ENCODE measurements at regions not wholly inside any gene's neighbourhood (a gene's known extent, or its start where the extent isn't known, plus 50 kb on each side); places are given as distances from the start of the nearest gene placed in this dataset.
A peak's percentile ranks its signal among the peaks of the same experiment; 100 is the strongest.

DNA sequence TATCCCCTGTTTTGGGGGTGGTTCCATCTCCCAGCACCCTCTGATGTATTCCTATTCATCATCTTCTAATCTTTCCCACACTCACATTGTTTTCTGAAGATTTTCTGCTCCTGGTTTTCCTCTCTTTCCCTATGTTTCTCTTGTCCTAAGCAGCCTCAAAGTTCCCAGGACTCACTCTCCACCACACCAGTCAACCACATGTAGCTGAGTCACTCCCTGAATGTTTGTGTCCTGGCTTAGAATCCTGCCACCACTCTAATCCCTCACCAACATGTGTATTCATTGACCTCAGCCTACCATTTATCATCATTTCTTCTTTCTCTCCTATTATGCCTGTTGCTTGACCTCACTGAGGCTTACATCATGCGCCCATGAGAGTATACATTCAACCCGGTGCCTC, 282.4 kb upstream of the ADAMTS16 start:
- Histone ChIP-seq H3K27ac (no peak overlapping the region), H3K9me3 (no peaks in the 10 kb centered on the region), H3K36me3 (no peaks in the 10 kb centered on the region), H3K27me3 (peaks cover 7% of the 10 kb centered on the region), H3K4me1 (no peaks in the 10 kb centered on the region), H3K4me3 (no peak overlapping the region)
- no peak for ATAC-seq
- TF ChIP-seq EP300 (IDR thresholded peaks at IDR 0.05) (no peak), POLR2AphosphoS5 (IDR thresholded peaks at IDR 0.05) (no peak), CTCF (IDR thresholded peaks at IDR 0.05) (no peak), POLR2A (IDR thresholded peaks at IDR 0.05) (no peak)
- WGBS, 2 donors (ENCODE audit: low coverage in 1 of 2): 93 to 100% methylated on average over 2 of the region's 2 CpGs

DNA sequence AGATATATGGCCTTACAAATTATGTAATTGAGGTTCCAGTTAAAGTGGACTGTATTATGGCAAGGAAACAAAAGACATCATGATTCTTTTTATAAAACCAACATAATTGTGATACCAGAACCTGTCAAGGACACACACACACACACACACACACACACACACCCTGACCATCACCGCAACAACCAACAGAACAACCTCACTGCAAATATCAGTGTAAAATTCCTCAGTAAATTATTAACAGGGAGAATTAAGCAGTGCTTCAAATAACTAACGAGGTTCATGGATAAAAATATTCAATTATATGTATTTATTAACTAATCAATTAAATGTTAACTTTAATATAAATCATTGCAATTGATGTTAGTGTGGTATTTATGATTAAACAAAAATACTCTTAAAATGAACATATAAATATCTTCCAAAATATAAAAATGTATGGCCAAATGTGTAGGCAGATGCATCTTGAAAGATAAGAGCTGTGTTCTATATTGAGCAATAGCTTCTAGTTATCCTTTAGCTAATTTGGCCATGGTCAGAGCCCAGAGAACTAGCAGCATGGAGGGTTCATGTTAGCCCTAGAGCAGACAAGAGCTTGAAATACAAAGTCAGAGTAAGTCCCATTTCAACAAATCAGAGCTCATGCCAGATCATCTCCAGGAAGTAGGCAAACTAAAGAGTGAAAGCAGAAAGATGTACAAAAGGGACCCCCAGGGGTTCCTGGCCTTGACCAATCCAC, 280.5 kb upstream of the ADAMTS16 start:
- H3K27ac ChIP-seq: no peak overlapping the region
- WGBS, 2 donors (ENCODE audit: low coverage in 1 of 2): 81 to 92% methylated on average over 2 of the region's 2 CpGs
- ATAC-seq: no peak

DNA sequence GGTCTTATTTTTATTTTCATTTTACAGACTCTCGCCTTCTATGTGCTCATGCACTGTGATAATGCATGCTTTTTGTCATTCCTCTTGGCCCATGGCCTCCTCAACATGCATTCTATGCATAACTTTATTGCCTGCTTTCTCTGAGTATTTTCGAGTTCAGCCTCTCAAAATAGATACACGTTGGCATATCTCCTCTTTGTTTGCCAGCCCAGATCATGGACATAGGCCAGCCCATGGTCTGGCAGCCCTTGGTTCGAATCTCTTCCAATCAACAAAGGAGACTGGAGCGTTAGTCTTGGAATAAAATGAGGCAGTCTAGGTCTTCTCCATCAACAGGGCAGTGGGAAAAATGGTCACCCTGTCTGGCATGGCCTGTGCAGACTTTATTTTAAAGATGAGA, 279.5 kb upstream of the ADAMTS16 start:
- no peaks in the 10 kb centered on the region for H3K9me3 ChIP-seq
- WGBS, 2 donors (ENCODE audit: low coverage in 1 of 2): 52 to 74% methylated on average over 2 to 5 of the region's 5 CpGs
- peaks cover 4% of the 10 kb centered on the region for H3K27me3 ChIP-seq
- H3K4me3 ChIP-seq: no peak overlapping the region
- no peak overlapping the region for H3K27ac ChIP-seq
- TF ChIP-seq POLR2A (IDR thresholded peaks at IDR 0.05): no peak
- no peaks in the 10 kb centered on the region for H3K4me1 ChIP-seq
- ATAC-seq: no peak
- no peaks in the 10 kb centered on the region for H3K36me3 ChIP-seq

More for the DNA sequence above, 280.5 kb upstream of the ADAMTS16 start:
- H3K36me3 ChIP-seq: no peaks in the 10 kb centered on the region
- no peaks in the 10 kb centered on the region for H3K4me1 ChIP-seq
- no peak overlapping the region for H3K4me3 ChIP-seq
- TF ChIP-seq CTCF (IDR thresholded peaks at IDR 0.05): no peak
- no peak for TF ChIP-seq POLR2AphosphoS5 (IDR thresholded peaks at IDR 0.05)
- TF ChIP-seq POLR2A (IDR thresholded peaks at IDR 0.05): no peak
- no peak for TF ChIP-seq EP300 (IDR thresholded peaks at IDR 0.05)
- no peaks in the 10 kb centered on the region for H3K9me3 ChIP-seq
- peaks cover 7% of the 10 kb centered on the region for H3K27me3 ChIP-seq

DNA sequence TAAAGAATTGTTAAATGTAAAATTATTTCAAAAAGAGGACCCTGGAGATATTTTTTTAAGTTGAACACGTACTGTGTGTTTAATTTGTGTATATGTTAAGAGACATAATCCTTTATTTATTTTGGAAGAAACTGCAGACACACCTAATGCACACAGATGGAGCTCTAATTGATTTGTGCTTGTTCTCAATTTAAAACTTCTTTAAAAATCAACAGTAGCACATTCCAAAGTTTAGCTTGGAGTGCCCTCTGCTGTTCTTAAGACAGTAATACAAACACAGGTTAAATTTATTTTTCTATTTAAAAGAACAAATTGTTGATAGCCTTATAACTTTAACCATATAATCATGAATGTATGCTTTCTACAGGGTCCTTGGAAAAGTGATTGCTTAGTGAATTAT, 277.6 kb upstream of the ADAMTS16 start:
- Histone ChIP-seq H3K27ac (no peak overlapping the region), H3K27me3 (no peaks in the 10 kb centered on the region), H3K36me3 (no peaks in the 10 kb centered on the region), H3K4me1 (no peaks in the 10 kb centered on the region), H3K9me3 (no peaks in the 10 kb centered on the region), H3K4me3 (no peak overlapping the region)
- ATAC-seq: no peak
- TF ChIP-seq CTCF (IDR thresholded peaks at IDR 0.05): peak in 2 of 4 experiments; percentile 6 to 35
- no peak for TF ChIP-seq POLR2A (IDR thresholded peaks at IDR 0.05)
- 5 to 8% methylated on average over 1 of the region's 1 CpG for WGBS, 2 donors (ENCODE audit: low coverage in 1 of 2)

DNA sequence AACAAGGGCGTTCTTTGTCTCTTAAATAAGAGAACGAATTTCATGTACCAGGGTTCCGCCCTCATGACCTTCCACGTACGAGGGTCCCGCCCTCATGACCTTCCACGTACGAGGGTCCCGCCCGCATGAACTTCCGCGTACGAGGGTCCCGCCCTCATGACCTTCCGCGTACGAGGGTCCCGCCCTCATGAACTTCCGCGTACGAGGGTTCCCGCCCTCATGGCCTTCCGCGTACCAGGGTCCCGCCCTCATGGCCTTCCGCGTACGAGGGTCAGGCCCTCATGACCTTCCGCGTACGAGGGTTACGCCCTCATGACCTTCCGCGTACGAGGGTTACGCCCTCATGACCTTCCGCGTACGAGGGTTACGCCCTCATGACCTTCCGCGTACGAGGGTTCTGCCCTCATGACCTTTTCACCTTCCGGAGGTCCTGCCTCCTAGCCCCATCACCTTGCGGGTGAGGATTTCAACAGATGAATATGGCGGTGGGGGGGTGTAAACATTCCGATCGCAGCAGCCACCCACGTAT, 273.9 kb upstream of the ADAMTS16 start:
- Histone ChIP-seq H3K27ac (no peak overlapping the region), H3K4me1 (no peaks in the 10 kb centered on the region), H3K36me3 (no peaks in the 10 kb centered on the region), H3K9me3 (no peaks in the 10 kb centered on the region), H3K27me3 (no peaks in the 10 kb centered on the region), H3K4me3 (no peak overlapping the region)
- 92% methylated on average over 36 to 48 of the region's 49 CpGs for WGBS, 2 donors (ENCODE audit: low coverage in 1 of 2)
- TF ChIP-seq EP300 (IDR thresholded peaks at IDR 0.05) (no peak), POLR2AphosphoS5 (IDR thresholded peaks at IDR 0.05) (no peak), CTCF (IDR thresholded peaks at IDR 0.05) (no peak), POLR2A (IDR thresholded peaks at IDR 0.05) (no peak)
- no peak for ATAC-seq
